Limb (tissue), 2 donors: ENCODE measurements at regions not wholly inside any gene's neighbourhood (a gene's known extent, or its start where the extent isn't known, plus 50 kb on each side); places are given as distances from the start of the nearest gene placed in this dataset.

Source experiments
- DNase-seq, 2 donors: peaks; one replicate each; pipeline ENCODE4 v3.0.0-alpha.2; 2016; ENCODE audit errors: extremely low spot score in 2 of 2

GRCh38 chr18:72368308-72368707, 175.8 kb downstream of the CBLN2 start:
- DNase-seq: no peak

DNA sequence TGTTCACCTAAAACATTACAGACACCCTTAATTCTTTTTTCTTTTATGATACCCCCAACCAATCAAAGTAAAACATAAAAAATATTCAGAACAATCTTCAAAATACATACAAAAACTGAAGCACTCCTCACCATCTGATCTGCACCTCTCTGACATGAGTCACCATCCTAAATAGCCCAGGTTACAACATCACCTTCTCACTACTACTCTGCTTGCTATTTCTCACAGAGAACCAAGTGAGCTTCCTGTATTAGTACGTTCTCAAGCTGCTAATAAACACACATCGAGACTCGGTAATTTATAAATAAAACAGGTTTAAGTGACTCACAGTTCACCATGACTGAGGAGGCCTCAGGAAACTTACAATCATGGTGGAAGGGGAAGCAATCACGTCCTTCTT, 183.5 kb downstream of the CBLN2 start:
- no peak for DNase-seq

DNA sequence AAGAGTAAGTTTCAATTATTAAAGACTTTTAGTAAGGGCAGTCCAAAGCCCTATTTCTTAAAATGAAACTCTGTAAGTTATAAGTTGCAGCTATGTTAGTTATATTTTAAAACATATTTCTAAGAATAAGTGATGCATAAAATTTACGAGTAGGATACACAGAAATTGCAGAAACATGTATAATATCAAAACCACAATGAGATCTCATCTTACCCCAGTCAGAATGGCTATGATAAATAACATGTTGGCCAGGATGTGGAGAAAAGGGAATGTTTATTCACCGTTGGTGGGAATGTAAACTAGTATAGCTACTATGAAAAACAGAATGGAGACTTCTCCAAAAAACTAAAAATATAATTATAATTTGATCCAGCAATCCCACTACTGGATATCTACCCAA, 201.2 kb downstream of the CBLN2 start:
- no peak for DNase-seq

DNA sequence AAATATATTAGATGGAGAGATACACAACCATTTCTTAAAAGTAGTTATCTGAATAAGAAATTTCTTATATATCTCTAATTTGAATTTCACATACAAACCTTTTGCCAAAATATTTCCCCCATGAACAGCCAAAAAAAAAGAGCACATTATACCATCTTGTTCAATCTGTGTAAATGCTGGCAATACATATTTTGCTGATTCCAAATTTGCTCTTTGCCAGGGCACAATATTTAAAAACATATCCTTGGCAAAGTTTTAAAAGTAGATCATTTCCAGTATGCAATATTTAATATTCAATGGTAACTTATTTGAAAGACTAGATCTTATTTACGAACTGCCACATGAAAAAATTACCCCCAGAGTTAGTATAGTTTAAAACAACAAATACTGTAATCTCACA, 204.2 kb downstream of the CBLN2 start:
- no peak for DNase-seq

DNA sequence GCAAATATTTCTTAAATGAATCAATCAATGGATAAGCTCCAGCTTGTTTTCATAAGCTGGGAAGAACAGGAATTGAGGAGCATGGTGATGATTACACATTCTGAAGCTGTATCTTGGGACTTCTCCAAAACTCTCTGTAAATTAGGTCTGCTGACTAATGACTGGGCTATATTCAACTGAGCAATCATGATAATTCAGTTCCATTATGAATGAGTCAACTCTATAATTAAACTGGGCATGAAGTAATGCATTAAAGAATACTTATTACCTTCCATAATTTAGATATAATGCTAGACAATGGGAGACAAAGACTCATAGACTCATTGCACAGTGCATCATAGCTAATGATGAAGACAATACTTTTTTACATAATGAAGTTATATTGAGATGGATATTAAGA, 207.4 kb downstream of the CBLN2 start:
- no peak for DNase-seq

GRCh38 chr18:72329533-72329932, 214.6 kb downstream of the CBLN2 start:
- no peak for DNase-seq

DNA sequence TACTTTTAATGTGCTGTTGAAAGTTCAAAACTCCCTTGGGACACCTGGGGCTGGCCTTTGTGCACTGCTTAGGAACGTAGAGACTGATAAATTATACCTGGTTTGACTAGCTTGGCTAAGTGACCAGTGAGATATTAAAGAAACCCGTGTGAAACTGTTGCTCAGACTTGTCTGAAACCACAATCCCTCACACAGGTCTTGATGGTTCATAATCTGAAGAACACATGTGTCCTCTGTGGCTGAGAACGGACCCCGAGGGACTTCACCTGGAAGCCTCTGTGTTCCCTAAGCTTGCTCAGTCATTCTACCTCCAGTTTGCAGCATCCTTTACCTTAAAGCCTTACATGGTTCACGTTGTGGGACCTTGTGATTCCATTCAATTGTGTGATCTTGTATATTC, 218.8 kb downstream of the CBLN2 start:
- DNase-seq: no peak

DNA sequence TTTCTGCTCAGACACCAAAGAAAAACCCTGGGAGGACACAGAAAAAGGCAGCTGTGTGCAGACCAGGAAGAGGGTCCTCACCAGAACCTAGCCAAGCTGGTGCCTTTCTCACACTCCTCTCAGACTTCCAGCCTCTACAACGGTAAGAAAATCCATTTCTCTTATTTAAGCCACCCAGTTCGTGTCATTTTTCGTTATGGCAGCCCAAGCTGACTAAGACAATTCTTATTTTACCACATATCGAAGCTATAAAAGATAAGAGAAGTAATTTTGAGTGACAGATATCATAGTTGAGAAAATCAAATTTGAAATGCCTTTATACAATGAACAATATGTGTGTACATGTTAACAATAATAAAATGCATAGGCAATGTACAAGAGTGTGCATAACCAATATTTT, 219.5 kb downstream of the CBLN2 start:
- no peak for DNase-seq

GRCh38 chr18:72316497-72316896, 227.6 kb downstream of the CBLN2 start:
- no peak for DNase-seq

DNA sequence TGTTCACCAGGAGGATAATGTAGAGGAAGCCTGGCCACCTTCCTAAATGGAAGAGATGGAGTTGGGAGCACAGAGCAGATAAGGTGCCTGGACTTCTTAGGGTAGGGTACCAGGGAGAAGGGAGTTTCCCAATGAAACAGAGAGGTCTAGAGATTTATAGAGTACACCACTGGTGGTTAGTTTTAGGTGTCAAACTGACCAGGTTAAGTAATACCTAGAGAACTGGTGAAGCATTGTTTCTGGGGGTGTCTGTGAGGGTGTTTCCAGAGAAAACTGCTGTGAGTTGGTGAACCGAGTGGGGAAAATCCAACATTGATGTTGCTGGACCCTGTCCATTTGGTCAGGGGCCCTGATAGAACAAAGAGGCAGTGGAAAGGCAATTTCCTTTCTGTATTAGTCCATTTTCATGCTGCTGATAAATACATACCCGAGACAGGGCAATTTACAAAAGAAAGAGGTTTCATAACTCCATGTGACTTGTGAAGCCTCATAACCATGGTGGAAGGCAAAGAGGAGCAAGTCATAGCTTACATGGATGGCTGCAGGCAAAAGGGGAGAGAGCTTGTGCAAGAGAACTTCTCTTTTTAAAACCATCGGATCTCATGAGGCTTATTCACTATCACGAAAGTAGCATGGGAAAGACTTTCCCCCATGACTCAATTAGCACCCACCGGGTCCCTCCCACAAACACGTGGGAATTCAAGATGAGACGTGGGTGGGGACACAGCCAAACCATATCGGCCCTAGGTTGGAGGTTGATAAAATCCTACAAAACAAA, 260.8 kb downstream of the CBLN2 start:
- no peak for DNase-seq

DNA sequence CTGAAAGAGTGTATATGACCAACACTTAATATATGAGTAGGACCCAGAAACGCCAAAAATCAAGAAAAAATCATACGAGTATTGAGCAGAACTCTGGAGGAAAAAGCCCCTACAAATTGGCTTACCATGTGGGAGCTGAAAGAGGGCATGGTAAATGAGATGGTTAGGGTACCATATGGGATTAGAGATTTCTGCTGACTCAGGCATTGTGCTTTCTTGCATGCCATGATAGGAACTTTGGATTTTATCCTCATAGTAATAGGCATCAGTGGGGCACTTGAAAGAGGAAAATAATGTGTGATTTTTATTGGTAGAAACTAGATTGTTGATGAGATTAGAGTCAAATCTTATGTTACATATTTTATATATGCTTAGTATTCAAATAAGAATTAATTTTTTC, 271.1 kb downstream of the CBLN2 start:
- no peak for DNase-seq

DNA sequence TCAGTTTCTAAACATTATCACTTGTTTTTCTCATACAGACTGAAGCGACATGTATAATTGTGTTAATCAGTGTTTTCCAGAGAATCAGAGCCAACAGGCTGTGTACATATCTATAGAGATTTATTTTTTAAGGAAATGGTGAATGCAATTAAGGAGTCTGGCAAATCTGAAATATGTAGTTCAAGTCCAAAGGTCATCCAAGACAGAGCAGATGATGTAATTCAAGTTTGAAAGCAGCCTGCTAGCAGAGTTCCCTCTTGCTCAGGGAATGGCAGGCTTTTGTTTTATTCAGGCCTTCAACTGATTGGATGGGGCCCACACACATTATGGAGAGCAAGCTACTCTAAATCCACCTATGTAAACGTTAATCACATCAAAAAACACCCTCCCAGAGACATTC, 282.6 kb downstream of the CBLN2 start:
- DNase-seq: no peak

DNA sequence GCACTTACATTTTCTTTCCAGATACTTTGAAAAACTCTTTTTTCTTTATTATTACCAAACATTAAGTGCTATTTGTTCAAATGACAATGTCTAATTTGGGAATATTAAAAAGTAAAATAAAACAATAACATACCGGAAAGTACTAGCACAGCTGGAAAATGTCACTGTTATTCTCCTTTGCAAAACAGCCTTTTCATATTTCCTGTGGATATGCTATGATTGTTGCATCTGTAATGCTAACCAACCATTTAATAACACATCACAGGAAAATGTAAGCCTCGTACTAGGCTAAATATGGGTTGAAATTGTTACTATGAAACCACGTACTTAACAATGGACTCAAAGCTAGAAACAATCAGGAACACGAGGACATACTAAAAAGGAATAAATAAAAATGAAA, 298.1 kb downstream of the CBLN2 start:
- DNase-seq: peak in 1 of 2 donors; percentile 2

- DNase-seq: no peak
Measured at GRCh38 chr18:72235422-72235821, 308.7 kb downstream of the CBLN2 start.

DNA sequence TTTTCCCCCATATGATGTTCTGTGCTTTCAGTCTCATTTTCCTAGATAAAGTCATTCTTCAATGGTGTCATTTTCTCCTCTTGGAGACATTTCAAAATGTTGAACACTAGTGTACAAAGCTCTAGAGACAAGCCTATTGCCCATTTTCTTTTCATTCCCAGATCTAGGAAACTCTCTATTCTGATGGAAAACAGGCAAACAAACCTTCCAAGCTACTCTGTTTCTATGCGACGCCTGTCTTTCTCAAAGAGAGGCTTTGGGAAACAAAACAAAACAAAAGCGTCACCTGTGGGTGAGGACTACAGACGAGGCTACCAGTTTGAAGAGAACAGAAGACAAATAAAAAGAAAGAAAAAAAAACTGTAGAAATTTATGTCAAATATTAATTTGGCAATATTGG, 311.0 kb downstream of the CBLN2 start:
- DNase-seq: no peak

- no peak for DNase-seq
Measured at GRCh38 chr18:72232644-72233043, 311.5 kb downstream of the CBLN2 start.

- DNase-seq: no peak
Measured at GRCh38 chr18:72225958-72226357, 318.2 kb downstream of the CBLN2 start.

- DNase-seq: no peak
Measured at GRCh38 chr18:72223733-72224132, 320.4 kb downstream of the CBLN2 start.

- no peak for DNase-seq
Measured at GRCh38 chr18:72208920-72209676, 335.0 kb downstream of the CBLN2 start.

DNA sequence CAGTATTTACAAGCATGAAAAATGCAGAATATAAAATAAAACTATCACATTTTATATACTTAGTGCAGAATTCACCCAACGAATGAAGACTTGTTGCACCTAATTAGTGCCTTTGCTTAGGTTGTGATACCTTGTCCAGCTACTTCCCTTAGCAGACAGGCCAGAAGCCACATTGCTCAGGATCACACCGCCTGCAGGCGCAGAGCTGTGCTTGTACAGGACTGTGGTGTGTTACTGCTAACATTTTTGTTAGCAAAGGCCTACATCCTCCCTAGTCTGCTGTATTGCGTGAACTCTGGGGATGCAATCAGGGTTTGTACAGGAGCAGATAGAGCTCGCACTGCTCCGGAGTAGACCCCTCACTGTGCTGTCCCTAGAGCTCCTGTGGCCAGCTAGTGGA, 336.9 kb downstream of the CBLN2 start:
- no peak for DNase-seq

- DNase-seq: no peak
Measured at GRCh38 chr18:72206814-72207213, 337.3 kb downstream of the CBLN2 start.

DNA sequence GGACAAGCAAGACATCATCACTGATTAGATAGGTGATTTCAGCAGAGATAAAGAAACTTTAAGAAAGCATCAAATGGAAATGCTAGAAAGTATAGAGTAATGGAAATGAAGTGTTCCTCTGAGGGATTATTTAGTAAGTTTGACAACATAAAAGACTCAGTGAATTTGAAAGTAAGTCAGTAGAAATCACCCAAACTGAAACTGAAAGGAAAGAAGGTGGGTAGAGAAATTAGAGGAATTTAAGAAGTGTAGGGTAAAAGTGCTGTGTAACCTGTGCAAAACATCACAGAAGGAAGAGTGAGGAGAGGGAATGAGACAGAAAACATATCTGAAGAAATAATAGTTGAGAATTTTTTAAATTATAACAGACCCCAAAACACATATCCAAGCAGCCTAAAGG, 343.1 kb downstream of the CBLN2 start:
- no peak for DNase-seq

- no peak for DNase-seq
Measured at GRCh38 chr18:72197591-72197990, 346.6 kb downstream of the CBLN2 start.
